ENCODE measurements at regions not wholly inside any gene's neighbourhood (a gene's known extent, or its start where the extent isn't known, plus 50 kb on each side); places are given as distances from the start of the nearest gene placed in this dataset.

GRCh38 chr16:6170022-6170421 lies 1072.4 kb upstream of the EEF2KMT start:
- no peak for FAIRE-seq

DNA sequence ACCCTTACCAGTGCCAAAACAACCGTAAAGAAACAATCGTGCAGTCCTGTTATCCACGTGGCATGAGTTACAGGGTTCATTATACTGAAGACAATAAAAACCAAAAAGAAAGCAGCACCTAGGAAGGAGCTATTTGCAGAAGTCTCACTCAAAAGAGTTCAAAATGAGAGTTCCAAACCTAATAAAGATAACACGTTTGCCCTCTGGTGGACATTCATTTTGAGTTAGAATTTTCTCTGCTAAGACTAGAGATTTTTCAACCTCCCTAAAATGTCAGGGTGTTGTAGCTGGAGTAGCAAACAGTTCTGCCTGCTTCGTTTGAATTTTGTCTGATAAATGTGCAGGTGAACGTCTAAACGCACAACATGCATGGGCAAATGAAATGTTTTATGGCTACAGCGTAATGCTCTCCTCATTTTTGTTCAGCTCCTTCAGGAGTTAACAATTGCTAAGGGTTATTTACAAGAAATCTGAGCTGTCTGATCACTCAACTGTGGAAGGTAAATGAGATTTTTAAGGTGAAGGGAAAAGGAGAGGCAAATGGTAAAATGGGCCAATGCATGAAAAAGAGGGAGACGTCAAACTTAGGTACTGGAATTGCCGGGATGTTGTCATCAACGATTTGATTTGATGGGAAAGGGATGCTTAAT lies 1067.9 kb upstream of the EEF2KMT start:
- no peak for FAIRE-seq

DNA sequence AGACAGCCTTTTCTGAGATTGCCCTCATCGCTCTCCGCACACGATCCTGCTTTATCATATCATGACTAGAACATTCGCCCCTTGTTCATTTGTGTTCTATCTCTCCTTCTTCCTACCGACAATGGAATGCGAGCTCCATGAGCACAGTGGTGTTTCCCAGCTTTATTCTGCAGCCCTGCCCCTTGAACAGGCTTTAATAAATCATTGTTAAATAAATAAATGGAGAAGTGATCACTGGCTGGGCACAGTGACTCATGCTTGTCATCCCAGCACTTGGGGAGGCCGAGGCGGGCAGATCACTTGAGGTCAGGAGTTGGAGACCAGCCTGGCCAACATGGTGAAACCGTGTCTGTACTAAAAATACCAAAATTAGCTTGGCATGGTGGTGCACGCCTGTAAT lies 1063.3 kb upstream of the EEF2KMT start:
- no peak for FAIRE-seq

DNA sequence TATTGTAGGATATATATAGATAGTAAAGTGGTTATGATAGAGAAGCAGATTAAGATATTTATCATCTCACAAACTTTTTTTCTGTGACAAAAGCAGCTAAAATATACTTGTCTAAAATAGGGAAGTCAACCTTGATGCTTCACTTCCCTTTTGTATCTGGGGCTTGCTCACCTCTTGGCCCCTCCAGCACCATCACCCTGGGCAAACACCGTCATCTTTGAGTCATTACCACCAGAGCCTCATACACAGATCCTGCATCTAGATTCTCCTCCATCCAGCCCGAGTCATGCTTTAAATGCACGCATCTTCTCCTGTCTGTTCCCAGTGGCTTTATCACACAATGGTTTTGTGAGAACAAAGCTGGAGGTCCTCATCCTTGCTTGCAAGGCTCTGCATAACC lies 1062.7 kb upstream of the EEF2KMT start:
- FAIRE-seq = no peak

DNA sequence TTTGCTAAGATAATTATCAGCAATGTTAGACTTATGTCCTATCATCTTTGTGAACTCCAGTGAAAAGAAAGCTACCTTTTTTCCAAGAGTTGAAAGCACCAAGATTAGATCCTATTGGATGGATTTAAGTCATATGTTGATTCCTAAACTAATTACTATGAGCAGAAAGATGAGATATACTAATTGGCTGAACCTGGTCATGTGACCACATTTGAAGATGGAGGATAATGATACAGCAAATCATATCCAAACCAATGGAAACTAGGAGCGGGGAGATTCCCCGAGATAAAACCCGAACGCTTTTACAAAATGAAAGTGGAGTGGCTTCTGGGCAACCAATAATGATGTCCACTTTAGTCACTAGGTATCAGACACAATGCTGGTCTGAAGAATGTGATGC lies 1060.2 kb upstream of the EEF2KMT start:
- no peak for FAIRE-seq

- FAIRE-seq = no peak
Measured at GRCh38 chr16:6155271-6155670, 1057.7 kb upstream of the EEF2KMT start.

DNA sequence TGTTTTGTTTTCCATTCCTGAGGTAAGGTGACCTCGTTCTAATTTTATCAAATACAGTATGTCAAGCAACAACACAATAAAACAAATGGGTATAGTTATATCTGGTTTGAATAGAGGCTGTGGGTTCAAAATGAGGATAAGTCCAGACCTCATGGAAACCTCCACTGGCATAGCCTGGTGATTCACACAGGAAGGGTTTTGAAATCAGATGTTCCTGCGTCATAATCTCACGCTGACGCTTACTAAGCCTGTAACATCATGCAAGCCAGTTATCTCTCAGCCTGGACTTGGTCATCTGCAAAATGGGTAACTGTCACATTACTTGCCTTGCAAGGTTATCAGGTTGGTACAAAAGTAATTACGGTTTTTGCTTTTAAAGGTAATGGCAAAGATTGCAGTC lies 1056.3 kb upstream of the EEF2KMT start:
- FAIRE-seq = no peak

DNA sequence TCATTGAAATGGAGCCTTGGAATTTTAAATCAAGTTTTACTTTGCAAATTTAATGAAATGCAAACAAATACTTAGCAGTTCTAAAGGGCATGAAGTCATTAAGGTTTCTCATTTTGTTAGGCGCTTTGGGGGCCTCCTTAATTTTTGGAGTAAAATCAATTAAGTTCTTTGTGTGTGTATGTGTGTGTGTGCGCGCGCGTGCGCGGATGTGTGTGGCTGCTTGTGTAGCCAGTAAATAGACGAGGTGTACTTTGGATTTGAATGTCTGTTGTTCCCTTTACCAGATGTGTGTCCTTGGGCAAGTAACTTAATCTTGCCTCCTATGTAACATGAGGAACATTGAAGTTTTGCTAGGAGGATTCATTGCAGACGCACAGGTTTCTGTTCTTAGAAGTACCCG lies 1051.4 kb upstream of the EEF2KMT start:
- FAIRE-seq = no peak

GRCh38 chr16:6148361-6148760 lies 1050.8 kb upstream of the EEF2KMT start:
- no peak for FAIRE-seq

- FAIRE-seq = no peak
Measured at GRCh38 chr16:6146874-6147425, 1049.4 kb upstream of the EEF2KMT start.

DNA sequence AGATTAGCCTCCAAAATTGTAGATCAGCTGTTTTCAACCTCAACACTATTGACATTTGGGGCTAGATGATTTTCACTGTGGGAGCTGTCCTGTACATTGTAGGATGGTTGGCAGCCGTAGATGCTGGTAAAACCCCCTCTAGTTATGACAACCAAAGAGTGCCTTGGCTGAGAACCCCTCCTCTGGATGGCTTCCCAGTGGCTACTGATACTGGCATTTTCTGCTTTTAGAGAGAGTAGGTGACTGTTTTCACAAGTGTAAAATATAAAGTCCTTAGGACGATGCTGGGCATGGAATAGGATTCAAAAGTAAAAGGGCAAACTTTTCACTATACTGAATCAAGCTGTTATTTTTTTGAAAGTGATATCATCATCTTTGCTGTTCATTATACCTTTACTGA lies 1048.8 kb upstream of the EEF2KMT start:
- FAIRE-seq = no peak

GRCh38 chr16:6144463-6144862 lies 1046.9 kb upstream of the EEF2KMT start:
- no peak for FAIRE-seq

DNA sequence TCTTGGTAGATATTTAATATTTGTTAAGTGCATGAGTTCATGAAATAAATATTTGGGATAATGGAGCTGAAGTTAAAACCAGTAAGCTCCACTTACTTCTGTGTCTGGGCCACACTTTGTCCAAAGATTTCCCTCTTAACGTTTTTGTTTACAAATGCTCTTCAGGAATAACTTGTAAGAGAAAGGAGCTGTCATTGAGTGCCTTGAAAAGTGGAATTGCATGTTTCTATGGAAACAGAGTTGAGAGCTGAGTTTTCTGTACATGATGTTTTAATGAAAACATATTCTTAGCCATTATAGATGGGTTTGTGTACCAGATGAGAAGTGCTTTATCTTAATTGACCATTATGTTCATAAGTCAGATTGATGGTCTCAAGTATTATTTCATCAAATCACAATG lies 1045.4 kb upstream of the EEF2KMT start:
- FAIRE-seq = no peak

GRCh38 chr16:6133009-6133557 lies 1035.5 kb upstream of the EEF2KMT start:
- no peak for FAIRE-seq

GRCh38 chr16:6132121-6132520 lies 1034.5 kb upstream of the EEF2KMT start:
- no peak for FAIRE-seq

DNA sequence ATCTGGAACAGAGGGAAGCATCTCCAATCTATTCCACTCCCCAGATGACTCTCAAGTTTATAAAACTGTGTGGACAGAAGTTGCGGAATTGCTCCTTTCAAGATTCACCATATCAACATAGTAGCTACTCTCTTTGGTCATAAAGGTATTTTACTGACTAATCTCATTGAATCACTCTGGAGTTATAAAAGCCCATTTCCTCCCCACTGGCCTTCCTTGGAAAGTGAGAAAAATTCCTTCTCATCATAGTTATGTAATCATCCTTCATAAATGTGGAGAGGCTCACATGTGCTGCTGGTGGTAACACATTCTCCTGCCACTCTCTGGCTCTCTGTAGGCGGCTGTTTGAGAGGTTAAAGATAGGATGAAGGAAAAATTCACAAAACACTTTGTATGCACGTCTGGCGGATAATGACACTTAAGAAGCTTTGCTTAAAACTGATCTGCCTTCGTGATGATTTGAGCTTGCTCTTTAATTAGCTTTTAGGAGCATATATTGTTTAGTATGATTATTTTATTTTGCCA lies 1034.0 kb upstream of the EEF2KMT start:
- no peak for FAIRE-seq

- no peak for FAIRE-seq
Measured at GRCh38 chr16:6125483-6126259, 1028.1 kb upstream of the EEF2KMT start.

DNA sequence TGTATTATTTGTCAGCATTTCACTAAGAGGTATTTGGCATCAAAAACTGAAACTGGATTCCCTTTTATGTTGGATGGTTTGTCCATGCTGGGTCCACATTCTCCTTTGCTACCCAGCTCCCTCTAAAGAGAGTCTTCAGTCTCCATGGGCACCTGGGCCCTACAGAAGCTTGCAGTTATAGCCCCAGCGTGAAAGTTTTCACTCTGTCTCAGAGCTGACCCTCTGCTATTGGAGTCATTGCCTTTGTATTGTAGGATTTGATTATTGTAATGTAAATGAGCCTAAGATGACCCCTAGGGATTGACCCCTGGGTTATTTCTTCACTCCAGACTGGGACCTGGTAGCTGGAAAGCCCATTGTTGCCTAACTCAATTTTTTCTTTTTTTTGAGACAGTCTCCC lies 1026.5 kb upstream of the EEF2KMT start:
- no peak for FAIRE-seq

DNA sequence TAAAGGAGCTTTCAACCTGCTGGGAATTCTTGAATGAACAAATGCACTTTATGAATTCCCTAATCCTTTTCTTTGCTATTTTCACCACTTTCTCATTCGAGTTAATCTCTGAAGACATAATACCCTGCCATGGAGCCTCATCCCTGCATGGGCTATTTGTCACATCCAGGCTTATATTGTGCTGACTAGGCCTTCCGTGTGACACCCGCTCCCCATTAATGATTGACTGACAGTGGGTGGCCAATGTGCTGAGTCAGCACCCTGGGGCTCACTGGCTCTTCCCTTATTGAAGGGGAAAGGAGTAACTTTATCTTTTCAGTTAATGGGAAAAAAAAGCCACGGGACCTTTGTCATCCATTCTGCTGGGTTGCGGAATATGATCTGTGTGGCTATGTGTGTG lies 1024.8 kb upstream of the EEF2KMT start:
- FAIRE-seq = no peak

DNA sequence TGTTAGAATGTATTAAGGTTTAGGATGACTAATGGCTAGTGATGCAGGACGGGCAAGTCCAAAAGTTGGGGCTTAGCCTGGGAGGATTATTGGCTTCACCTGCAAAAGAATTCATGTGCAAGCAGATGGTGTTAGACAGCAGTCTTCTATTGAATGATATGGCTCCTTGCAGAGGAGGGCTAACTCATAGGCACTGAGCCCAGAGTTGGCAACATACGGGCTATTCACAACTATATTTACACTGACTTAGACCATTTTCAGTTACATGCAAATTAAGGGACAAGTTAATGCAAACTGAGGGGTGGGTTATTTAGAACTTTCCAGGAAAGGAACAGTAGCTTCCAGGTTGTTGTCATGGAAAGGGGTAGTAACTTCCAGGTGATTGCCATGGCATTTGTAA lies 1017.1 kb upstream of the EEF2KMT start:
- no peak for FAIRE-seq

- FAIRE-seq = no peak
Measured at GRCh38 chr16:6113749-6114148, 1016.2 kb upstream of the EEF2KMT start.

DNA sequence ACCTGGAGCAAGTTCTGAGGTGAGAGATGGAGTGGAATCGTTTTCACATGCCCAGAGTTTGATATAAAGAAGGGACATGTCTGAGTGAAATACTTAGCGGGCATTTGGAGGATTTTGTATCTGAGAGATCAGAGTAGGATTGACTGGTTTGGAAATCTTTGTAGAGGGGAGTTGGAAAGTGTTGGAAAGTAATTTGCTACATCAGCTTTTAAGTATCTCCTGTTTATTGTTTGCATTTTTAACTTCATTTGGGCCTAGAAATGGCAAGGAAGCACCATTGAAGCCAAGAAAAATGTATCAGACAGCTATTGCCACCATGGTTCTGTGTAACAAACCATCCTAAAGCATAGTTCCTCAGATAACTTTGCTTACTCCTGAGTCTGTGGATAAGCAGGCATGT lies 1015.1 kb upstream of the EEF2KMT start:
- no peak for FAIRE-seq

DNA sequence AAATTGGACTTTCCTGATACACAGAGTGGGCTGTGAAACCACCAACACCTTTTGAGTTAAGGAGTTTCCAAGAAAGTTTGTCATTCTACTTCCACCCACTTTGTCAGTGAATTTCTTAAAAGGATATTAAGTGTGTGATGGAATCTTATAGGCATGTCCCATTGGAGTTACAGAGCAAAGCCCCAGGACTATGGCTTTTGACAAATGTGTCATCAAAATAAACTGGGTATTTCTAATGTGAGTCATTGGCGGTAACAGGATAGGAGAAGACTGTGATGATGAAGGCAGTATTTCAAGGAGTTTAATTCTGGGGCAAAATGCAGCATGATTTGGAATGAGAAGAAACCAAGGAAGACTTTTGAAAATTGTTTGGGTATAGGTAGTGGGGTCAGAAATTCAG lies 1013.8 kb upstream of the EEF2KMT start:
- no peak for FAIRE-seq

DNA sequence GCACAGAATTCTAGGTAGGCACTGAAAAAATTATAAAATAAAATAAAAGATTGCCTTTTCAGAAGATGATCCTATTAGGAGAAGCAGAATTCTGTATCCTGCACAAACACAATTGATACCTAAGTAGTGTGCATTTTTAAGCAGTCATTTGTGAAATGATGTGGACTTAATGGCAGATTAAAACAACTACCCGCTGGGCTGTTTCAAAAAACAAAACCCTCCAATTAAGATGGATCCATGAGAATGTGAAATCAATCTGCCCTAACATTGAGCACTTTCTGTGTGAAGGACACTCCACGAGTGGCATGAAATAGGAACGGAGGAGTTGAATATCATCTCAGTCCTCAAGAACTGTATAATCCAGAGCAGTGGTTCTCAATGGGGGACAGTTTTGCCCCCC lies 1012.8 kb upstream of the EEF2KMT start:
- FAIRE-seq = no peak
